HG02938 (cell line): ENCODE measurements at regions not wholly inside any gene's neighbourhood (a gene's known extent, or its start where the extent isn't known, plus 50 kb on each side); places are given as distances from the start of the nearest gene placed in this dataset.
"Not testable (repeated sequence)": the region's sequence is repeated elsewhere in the genome, so short reads cannot be mapped to it uniquely, and the experiment has no call there.

Source experiments
- ATAC-seq: cut with Tn5 transposase; IDR thresholded peaks from one replicate; pipeline ENCODE4 v1.9.1; 2021; ENCODE audit warnings: mild to moderate bottlenecking, moderate library complexity; ENCODE audit not compliant: unreplicated experiment

- ATAC-seq = no peak
These were observed 430.3 kb upstream of the GOT2 start for GRCh38 chr16:59164461-59164860.

- no peak for ATAC-seq
These were observed 429.4 kb upstream of the GOT2 start for GRCh38 chr16:59163371-59164055.

GRCh38 chr16:59161679-59162078 is 427.6 kb upstream of the GOT2 start:
- no peak for ATAC-seq

GRCh38 chr16:59154295-59154694 is 420.2 kb upstream of the GOT2 start:
- ATAC-seq = no peak

- ATAC-seq = no peak
These were observed 414.6 kb upstream of the GOT2 start for GRCh38 chr16:59148769-59149155.

- ATAC-seq = no peak
These were observed 414.1 kb upstream of the GOT2 start for GRCh38 chr16:59148056-59148768.

- ATAC-seq = no peak
These were observed 412.0 kb upstream of the GOT2 start for GRCh38 chr16:59146140-59146539.

- ATAC-seq = no peak
These were observed 410.7 kb upstream of the GOT2 start for GRCh38 chr16:59144841-59145240.

- ATAC-seq = no peak
These were observed 410.2 kb upstream of the GOT2 start for GRCh38 chr16:59144326-59144725.

- no peak for ATAC-seq
These were observed 392.4 kb upstream of the GOT2 start for GRCh38 chr16:59126486-59126885.

GRCh38 chr16:59124056-59124455 is 389.9 kb upstream of the GOT2 start:
- ATAC-seq = no peak

GRCh38 chr16:59123479-59123878 is 389.4 kb upstream of the GOT2 start:
- no peak for ATAC-seq

- ATAC-seq = no peak
These were observed 388.1 kb upstream of the GOT2 start for GRCh38 chr16:59122262-59122537.

GRCh38 chr16:59121411-59122261 is 387.5 kb upstream of the GOT2 start:
- no peak for ATAC-seq

GRCh38 chr16:59116744-59117143 is 382.6 kb upstream of the GOT2 start:
- no peak for ATAC-seq

- no peak for ATAC-seq
These were observed 380.7 kb upstream of the GOT2 start for GRCh38 chr16:59114790-59115189.

GRCh38 chr16:59113004-59113670 is 379.0 kb upstream of the GOT2 start:
- no peak for ATAC-seq

- ATAC-seq = no peak
These were observed 377.2 kb upstream of the GOT2 start for GRCh38 chr16:59111280-59111679.

GRCh38 chr16:59108374-59108773 is 374.3 kb upstream of the GOT2 start:
- ATAC-seq = no peak

- ATAC-seq = not testable (repeated sequence)
These were observed 362.6 kb upstream of the GOT2 start for GRCh38 chr16:59096682-59097081.

GRCh38 chr16:59090541-59090940 is 356.4 kb upstream of the GOT2 start:
- ATAC-seq = no peak
